Limb (tissue), 2 donors: ENCODE measurements at regions not wholly inside any gene's neighbourhood (a gene's known extent, or its start where the extent isn't known, plus 50 kb on each side); places are given as distances from the start of the nearest gene placed in this dataset.
A peak's percentile ranks its signal among the peaks of the same experiment; 100 is the strongest.

Source experiments
- DNase-seq, 2 donors: peaks; one replicate each; pipeline ENCODE4 v3.0.0-alpha.2; 2016; ENCODE audit errors: extremely low spot score in 2 of 2

DNA sequence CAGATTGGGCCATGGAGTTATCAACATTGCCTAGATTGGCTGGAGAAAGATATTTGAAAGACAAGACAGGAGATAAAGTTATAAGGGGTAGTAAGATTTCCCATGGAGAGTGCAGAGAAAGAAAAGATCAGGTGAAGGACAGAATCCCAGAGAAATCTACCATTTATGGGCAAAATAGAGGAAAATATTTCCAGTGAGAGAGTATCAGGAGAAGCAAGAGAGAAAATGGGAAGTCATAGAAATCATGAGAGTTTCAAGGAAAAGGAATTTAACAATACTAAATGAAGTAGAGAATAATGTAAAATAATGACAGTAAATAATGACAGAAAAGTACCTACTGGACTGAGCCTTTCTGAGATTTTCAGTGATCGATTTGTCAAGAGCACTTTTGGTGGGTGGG, 447.6 kb upstream of the CHST9 start:
- no peak for DNase-seq

DNA sequence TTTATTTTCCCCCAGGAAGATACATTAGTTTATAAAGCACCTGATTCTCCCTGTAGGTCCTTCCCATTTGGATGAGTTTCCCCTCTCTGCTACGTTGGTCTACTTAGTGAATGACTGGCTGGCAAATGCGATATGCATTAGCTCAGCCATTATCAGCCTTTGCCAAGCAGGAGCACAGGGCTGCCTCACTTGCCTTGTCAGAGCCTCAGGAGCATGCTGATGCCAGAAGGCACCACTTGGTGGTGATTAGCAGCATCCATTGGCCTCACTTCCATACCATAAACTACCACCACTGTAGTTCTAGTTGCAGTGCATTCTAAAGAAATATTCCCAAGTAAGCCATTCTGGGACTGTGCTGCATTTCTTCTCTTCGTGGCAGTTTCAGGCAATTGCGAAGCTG, 442.8 kb upstream of the CHST9 start:
- DNase-seq, result no peak

DNA sequence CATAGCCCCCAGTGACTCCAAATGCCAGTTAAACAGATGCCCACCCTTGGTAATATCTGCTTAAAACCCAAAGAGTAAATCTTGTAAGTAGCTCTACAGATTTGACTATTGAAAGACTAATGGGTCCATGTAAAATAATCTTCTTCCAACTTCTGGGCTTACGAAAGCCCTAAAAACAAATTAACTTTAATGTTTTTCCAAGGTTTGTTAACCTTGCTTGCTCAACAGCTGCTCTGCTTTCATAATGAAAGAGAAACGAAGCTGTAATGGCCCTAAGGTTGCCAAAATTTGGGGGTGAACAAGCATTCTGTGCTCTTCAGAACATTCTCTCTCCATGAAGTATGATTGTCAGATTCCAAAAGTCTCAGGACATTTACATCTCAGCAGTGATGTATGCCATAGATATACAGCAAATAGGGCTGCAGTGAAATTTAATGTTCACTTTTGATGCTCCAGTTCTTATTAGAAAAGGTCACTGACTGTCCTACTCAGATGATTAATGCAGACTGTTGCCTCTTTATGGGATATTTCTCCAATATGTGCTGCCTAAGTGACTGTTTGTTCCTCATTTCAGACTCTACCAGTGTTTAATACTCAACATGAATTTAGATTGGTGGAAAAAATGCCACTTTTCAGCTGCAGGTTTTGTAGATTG, 436.3 kb upstream of the CHST9 start:
- no peak for DNase-seq

DNA sequence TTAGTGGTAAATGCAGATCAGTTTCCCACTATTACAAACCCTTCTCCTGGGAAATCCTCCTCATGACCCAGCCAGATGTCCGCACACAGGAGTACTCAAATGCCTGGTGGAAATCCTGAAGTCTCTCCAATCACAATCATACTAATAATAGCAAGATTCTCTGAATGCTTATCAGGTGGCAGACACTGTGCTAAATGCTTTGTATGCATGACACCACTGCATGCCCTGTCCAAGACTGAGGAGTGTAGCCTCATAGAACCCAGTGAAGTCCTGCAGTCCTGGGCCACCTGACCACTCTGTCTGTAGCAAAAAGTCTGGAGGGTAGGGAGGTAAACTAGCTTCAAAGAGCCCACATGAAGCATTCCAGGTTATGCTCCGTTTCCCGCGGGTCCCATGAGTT, 434.8 kb upstream of the CHST9 start:
- no peak for DNase-seq

- no peak for DNase-seq
These were observed 434.1 kb upstream of the CHST9 start for GRCh38 chr18:27619090-27619772.

DNA sequence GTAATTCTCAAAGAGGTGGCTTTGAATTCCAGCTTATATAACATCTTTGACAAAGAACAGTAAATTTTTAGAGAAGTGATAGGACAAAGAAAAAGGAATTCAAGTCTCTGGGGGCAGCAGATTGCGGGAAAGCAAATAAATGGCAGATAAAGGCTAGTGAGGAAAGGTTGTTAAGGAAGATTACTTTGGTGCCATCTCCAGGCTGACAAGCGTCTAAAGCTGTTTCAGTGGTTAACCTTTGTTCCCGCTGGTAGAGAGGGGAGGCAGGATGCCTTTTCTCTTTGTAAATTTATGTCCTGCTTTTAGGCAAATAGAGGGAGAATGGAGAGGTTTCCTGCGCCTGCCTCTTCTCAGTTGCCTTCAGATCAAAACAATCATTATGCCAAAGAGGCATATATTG, 431.2 kb upstream of the CHST9 start:
- DNase-seq, result no peak

- no peak for DNase-seq
These were observed 430.1 kb upstream of the CHST9 start for GRCh38 chr18:27614951-27615844.

DNA sequence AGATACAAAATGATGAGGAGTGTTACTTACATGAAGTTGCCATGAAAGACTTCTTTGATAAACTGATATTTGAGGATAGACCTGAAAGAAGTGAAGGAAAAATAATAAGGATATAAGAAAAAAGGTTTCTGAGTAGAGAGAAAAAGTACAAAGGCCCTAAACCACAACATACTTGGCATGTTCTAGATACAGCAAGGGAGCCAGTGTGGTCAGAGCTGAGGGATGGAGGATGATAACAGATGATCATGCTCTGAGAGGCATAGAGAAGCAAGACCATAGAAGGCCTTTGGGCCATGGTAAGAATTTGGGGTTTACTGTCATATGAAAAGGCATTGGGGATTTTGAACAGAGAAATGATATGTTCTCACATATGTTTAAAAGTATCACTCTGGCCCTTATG, 424.1 kb upstream of the CHST9 start:
- no peak for DNase-seq

GRCh38 chr18:27608742-27609141, 423.6 kb upstream of the CHST9 start:
- no peak for DNase-seq

- no peak for DNase-seq
These were observed 423.1 kb upstream of the CHST9 start for GRCh38 chr18:27608174-27608573.

DNA sequence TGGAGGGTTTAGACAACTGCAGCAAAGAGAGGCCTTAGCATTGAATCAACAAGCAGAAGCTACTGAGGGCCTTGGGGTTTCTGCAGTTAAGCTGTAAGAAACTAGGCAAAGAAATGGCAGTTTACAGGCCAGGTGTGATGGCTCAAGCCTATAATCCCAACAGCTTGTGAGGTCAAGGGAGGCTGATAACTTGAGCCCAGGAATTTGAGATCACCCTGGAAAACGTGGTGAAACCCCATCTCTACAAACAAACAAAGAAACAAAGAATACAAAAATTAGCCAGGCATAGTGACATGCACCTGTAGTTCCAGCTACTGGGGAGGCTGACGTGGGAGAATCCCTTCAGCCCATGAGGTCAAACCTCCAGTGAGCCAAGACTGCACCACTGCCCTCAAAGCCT, 421.6 kb upstream of the CHST9 start:
- DNase-seq, result no peak

DNA sequence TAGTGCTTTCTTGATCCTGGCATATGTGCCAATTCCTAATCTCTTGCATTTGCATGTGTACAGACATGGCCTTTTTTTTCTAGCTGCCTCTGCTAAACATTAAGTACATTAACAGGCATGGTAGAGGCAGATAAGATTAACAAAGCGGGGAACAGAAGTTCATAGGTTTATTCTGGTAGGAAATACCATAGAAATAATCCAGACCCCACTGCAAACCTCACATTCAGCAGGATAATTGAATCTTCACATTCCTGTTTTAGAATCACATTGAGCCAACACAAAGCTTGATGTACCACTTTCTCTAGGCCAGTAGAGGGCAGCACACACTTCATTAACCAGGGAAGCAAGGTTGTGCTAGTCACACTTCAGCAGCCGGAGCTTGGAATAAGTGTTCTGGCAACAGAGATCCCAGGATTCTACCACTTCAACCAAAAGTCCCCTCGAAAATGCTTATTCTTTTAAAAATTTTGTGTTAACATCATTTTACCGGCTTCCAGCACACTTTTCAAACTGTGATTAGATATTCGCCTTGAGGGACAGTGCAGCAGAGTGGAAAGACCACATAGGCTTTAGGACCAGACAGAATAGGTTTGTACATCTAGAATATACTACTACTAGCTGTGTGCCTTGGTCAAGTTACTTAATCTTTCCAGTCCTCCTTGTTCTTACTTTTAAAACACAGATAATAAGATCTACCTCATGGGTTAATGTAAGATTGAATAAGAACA, 420.2 kb upstream of the CHST9 start:
- peak; percentile 74 to 91 for DNase-seq

GRCh38 chr18:27604583-27604982, 419.5 kb upstream of the CHST9 start:
- DNase-seq, result no peak

DNA sequence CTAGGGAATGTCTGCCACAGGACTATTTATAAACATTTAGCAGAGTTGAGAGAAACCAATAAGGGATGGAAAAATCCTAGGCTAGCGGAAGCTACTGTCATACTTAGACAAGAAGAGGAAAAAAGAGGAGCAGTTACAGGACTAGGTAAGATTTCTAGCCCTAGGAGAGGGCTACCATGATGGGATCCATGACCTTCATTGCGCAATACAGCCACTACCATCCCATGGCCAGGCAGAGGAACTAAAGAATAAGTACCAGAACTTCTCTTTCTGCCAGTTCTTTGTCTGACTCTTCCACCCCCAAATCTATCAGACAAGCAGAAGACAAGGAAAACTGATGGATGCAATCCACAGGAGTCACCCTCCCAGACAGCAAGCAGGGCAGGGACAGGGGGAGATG, 417.0 kb upstream of the CHST9 start:
- DNase-seq, result no peak

- DNase-seq, result no peak
These were observed 415.1 kb upstream of the CHST9 start for GRCh38 chr18:27600245-27600644.

- DNase-seq, result peak; percentile 50 to 63
These were observed 414.2 kb upstream of the CHST9 start for GRCh38 chr18:27599202-27599829.

DNA sequence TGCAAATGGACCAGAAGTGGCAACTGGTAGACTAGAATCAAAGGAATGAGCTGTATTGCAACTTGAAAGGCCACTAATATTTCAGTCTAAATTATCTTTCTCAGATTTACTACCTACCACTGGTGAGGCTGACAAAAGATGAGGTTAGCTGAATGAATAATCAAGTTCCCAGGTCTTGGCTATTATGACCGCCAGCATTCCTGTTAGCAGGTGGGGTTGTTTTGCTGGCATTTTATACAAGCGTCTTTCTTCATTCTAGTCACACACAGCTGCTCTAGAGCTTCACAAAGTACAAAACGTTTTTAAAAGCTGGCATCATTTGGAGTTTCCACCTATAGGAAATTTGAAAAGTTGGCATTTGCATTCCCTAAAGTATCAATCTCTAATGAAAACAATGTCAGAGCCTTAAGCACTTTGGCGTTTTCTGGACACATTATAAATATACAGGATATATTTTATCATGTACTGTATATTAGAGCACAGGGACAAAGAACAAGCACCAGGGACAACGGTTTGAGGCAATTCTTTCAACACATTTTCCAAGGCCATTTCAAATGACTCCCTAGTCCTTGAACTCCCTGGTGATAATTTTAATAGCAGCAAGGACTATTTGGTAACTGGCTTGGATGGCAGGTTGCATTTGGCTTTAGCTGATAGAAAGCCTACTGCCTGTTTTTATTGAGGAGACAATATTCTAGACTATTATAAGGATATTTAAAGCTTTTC, 410.2 kb upstream of the CHST9 start:
- DNase-seq, result no peak

- DNase-seq, result no peak
These were observed 400.6 kb upstream of the CHST9 start for GRCh38 chr18:27585602-27586173.

DNA sequence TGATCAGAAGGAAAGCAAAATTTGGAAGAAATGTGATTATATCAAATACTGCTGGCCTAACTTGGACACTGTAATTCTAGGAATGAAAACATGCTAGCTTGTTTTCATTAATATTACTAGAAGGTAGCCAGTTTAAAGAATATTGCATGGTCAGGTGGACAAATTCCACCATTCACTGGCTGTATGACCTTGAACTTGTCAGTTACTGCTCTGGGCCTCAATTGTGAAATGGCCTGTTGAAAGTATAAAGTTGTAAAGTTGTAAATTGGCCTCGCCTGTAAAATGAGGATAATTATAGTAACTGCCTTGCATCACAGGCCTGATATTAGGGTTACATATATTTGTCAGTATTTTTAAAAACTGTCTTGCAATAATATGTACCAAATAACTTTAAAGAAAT, 398.4 kb upstream of the CHST9 start:
- no peak for DNase-seq

GRCh38 chr18:27582760-27583412, 397.8 kb upstream of the CHST9 start:
- DNase-seq, result no peak
